Cardiac muscle cell (in vitro differentiated cells and primary cell): ENCODE measurements at regions not wholly inside any gene's neighbourhood (a gene's known extent, or its start where the extent isn't known, plus 50 kb on each side); places are given as distances from the start of the nearest gene placed in this dataset.

ENCODE experiments used
- DNase-seq, 2 donors: peaks; one replicate each; pipeline versions ENCODE4 v3.0.0 to v3.0.0-alpha.2; 2010 to 2017; ENCODE audit warnings: low read depth in 1 of 2, low spot score in 1 of 2
- H3K27ac ChIP-seq: fragments of 200-600 bp; sonication (generic); 2 replicates; pipeline ENCODE4 v1.5.1; 2016
- H3K27me3 ChIP-seq: fragments of 200-600 bp; sonication (generic); 2 replicates; pipeline ENCODE4 v1.6.0; 2016; ENCODE audit warnings: control low read depth
- H3K36me3 ChIP-seq: fragments of 200-600 bp; sonication (generic); 2 replicates; pipeline ENCODE4 v1.5.1; 2016; ENCODE audit warnings: control low read depth
- H3K4me1 ChIP-seq: fragments of 200-600 bp; sonication (generic); 2 replicates; pipeline ENCODE4 v1.8.1; 2017; ENCODE audit warnings: low read depth, mild to moderate bottlenecking, mixed run types
- H3K4me3 ChIP-seq: fragments of 200-600 bp; sonication (generic); 2 replicates; pipeline ENCODE4 v1.5.1; 2016; ENCODE audit warnings: mild to moderate bottlenecking
- H3K9me3 ChIP-seq: fragments of 200-600 bp; sonication (generic); 2 replicates; pipeline ENCODE4 v1.5.1; 2017; ENCODE audit warnings: low read depth, mild to moderate bottlenecking, control low read depth
- TF ChIP-seq, protein P1 (sequence below): IDR thresholded peaks from 2 replicates; pipeline ENCODE4 v1.5.1; 2012; ENCODE audit warnings: low read depth, mild to moderate bottlenecking, low read length

DNA sequence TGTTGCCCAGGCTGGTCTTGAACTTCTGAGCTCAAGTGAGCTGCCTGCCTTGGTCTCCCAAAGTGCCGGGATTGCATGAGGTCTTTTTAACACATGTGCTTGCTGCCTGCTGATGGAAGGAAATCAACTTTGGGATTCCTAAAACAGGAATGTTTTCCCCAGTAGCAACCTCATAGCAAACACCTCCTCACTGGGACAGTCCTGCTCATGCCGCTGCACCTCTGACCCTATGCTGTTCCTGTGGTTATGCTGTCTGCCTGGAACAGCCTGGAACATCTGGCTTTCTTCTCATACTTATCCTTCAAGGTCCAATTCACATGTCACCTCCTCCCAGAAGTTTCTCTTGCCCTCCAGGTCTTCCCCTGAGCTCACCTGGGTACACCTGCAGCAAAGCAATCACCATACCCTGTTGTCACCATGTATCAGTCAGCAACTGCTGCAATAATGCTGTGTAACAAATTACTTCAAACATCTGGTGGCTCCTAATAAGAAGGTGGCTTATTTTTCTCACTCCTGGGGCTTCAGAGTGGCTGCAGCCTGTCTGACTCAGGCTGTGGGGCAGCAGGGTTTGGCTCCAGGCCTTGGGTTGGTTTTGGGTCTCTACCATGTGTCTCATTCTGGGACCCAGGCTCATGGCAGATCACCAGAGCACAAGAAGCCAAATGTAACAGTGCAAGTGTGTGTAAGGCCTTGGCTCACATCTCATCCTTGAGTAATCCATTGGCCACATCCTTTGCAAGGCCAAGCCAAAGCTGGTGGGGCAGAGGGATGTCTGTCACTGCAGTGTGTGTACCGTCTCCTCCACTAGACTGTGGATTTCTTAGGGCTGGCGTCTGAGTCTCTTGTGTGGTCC is 59.4 kb upstream of the SORCS2 start:
- Histone ChIP-seq H3K4me3 (no peak overlapping the region), H3K36me3 (no peaks in the 10 kb centered on the region), H3K4me1 (peaks cover 9% of the 10 kb centered on the region), H3K9me3 (no peaks in the 10 kb centered on the region), H3K27me3 (no peaks in the 10 kb centered on the region), H3K27ac (no peak overlapping the region)
- TF ChIP-seq, protein P1, sequence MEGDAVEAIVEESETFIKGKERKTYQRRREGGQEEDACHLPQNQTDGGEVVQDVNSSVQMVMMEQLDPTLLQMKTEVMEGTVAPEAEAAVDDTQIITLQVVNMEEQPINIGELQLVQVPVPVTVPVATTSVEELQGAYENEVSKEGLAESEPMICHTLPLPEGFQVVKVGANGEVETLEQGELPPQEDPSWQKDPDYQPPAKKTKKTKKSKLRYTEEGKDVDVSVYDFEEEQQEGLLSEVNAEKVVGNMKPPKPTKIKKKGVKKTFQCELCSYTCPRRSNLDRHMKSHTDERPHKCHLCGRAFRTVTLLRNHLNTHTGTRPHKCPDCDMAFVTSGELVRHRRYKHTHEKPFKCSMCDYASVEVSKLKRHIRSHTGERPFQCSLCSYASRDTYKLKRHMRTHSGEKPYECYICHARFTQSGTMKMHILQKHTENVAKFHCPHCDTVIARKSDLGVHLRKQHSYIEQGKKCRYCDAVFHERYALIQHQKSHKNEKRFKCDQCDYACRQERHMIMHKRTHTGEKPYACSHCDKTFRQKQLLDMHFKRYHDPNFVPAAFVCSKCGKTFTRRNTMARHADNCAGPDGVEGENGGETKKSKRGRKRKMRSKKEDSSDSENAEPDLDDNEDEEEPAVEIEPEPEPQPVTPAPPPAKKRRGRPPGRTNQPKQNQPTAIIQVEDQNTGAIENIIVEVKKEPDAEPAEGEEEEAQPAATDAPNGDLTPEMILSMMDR, result no peak
- peak in 1 of 2 donors; percentile 45 for DNase-seq

DNA sequence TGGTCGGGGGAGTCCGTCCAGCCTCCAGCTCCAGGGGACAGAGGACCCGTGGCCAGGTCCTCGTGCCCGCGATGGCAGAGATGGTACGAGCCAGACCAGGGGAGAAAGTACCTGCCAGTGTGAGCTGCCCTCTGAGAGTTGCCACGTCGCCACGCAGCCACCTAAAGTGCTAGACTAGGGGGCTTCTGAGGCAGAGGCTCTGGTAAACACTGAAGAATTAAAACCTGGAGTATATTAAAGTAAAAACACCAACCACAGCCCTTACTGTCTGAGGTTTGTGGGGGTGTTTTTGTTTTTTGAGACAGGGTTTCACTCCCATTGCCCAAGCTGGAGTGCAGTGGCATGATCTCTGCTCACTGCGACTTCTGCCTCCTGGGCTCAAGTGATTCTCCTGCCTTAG is 60.1 kb upstream of the SORCS2 start:
- TF ChIP-seq, protein P1, result no peak
- Histone ChIP-seq H3K36me3 (no peaks in the 10 kb centered on the region), H3K4me3 (no peak overlapping the region), H3K9me3 (no peaks in the 10 kb centered on the region), H3K27ac (no peak overlapping the region), H3K4me1 (peaks cover 14% of the 10 kb centered on the region), H3K27me3 (no peaks in the 10 kb centered on the region)
- DNase-seq, result no peak

DNA sequence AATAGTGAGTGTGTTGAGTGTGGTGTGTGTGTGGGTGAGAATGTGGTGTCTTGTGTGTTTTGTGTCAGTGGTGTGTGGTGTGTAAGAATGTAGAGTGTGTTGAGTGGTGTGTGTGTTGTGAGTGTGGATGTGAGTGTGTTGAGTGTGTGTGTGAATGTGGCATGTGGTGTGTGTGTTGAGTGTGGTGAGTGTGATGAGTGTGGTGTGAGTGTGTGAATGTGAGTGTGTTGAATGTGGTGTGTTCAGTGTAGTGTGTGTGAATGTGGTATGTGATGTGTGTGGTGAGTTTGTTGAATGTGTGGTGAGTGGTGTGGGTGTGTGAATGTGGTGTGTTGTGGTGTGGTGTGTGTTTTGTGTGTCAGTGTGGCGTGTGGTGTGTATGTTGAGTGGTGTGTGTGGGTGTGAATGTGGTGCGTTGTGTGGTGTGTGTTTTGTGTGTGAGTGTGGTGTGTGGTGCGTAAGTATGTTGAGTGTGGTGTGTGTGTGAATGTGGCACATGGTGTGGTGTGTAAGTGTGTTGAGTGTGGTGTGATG is 60.8 kb upstream of the SORCS2 start:
- H3K36me3 ChIP-seq, result no peaks in the 10 kb centered on the region
- no peak overlapping the region for H3K4me3 ChIP-seq
- no peak overlapping the region for H3K27ac ChIP-seq
- H3K4me1 ChIP-seq, result peaks cover 14% of the 10 kb centered on the region
- no peaks in the 10 kb centered on the region for H3K27me3 ChIP-seq
- TF ChIP-seq, protein P1, result no peak
- no peaks in the 10 kb centered on the region for H3K9me3 ChIP-seq
- no peak for DNase-seq

DNA sequence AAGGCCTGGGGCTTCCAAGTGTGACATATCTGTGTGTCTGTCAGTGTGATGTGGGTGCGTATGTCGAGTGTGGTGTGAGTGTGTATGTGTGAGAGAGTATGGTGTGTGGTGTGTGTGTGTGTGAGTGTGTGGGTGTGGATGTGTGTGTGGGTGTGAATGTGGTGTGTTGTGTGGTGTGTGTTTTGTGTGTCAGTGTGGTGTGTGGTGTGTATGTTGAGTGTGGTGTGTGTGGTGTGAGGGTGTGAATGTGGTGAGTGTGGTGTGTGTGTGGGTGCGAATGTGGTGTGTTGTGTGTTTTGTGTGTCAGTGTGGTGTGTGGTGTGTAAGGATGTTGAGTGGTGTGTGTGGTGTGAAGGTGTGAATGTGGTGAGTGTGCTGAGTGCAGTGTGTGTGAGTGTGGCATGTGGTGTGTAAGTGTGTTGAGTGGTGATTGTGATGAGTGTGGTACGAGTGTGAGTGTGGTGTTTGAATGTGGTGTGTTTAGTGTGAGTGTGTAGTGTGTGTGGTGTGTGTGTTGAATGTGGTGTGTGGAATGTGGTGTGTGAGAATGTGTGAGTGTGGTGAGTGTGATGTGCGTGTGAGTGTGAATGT is 61.6 kb upstream of the SORCS2 start:
- Histone ChIP-seq H3K27me3 (no peaks in the 10 kb centered on the region), H3K4me1 (peaks cover 14% of the 10 kb centered on the region), H3K27ac (no peak overlapping the region), H3K9me3 (no peaks in the 10 kb centered on the region), H3K36me3 (no peaks in the 10 kb centered on the region), H3K4me3 (no peak overlapping the region)
- no peak for DNase-seq
- TF ChIP-seq, protein P1, result no peak

DNA sequence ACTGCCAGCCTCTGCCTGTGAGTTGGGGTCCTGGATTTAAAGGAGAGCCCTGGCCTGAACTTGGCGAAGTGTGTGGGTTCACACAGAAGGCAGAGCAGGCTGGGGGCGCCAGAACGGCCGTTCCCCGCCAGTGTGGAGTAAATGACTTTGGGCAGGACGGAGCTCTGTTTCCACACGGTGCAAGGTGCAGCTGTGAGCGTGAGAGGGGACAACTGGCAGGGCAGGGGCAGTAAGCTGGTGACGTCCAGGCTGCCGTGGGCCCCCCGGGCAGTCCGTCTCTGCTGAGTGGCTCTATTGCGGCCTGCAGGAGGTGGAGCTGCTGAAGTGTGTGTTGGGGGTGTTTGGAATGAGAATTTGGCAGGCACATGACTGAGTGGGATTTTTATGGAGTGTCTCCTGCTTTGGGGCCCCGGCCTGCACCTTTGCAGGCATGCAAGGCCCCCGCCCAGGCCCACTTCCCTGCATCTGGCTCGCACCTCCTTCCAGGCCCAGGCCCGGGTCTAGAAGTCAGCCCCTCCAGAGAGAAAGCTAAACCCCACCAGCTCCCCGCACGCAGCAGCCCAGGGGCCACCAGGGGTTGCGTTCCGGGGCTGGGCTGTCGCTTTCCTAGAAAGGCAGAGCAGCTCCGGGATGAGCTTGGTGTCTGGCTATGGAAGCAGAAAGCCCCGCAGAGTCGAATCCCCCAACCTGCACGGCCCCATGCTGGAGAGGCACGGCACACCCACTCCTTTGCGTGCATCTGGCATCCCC is 62.2 kb upstream of the GRPEL1 start:
- Histone ChIP-seq H3K4me3 (no peak overlapping the region), H3K27ac (no peak overlapping the region), H3K4me1 (peaks cover 14% of the 10 kb centered on the region), H3K36me3 (no peaks in the 10 kb centered on the region), H3K9me3 (no peaks in the 10 kb centered on the region), H3K27me3 (no peaks in the 10 kb centered on the region)
- TF ChIP-seq, protein P1, result no peak
- no peak for DNase-seq
